ENCODE measurements at regions not wholly inside any gene's neighbourhood (a gene's known extent, or its start where the extent isn't known, plus 50 kb on each side); places are given as distances from the start of the nearest gene placed in this dataset.

GRCh38 chr16:86919078-86919477 is 340.7 kb downstream of the FOXL1 start:
- TF ChIP-seq ZNF121 (tag by site-specific recombination; IDR thresholded peaks at IDR 0.05) (no peak), ZNF169 (tag by site-specific recombination; IDR thresholded peaks at IDR 0.05) (no peak), CTCF (tag by site-specific recombination; IDR thresholded peaks at IDR 0.05) (no peak), AEBP2 (tag by site-specific recombination; IDR thresholded peaks at IDR 0.05; ENCODE audit: borderline replicate concordance) (no peak)
- TF ChIP-seq, protein P1, sequence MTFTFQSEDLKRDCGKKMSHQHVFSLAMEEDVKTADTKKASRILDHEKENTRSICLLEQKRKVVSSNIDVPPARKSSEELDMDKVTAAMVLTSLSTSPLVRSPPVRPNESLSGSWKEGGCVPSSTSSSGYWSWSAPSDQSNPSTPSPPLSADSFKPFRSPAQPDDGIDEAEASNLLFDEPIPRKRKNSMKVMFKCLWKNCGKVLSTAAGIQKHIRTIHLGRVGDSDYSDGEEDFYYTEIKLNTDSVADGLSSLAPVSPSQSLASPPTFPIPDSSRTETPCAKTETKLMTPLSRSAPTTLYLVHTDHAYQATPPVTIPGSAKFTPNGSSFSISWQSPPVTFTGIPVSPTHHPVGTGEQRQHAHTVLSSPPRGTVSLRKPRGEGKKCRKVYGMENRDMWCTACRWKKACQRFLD (tag by site-specific recombination; IDR thresholded peaks at IDR 0.05), result no peak
